Neural cell (in vitro differentiated cells): ENCODE measurements at regions not wholly inside any gene's neighbourhood (a gene's known extent, or its start where the extent isn't known, plus 50 kb on each side); places are given as distances from the start of the nearest gene placed in this dataset.

Experiments used
- H2AFZ ChIP-seq: fragments of 200-600, 300-800 bp; sonication (generic), shearing (Covaris generic); 2 replicates; pipeline ENCODE4 v1.6.0; 2014; ENCODE audit warnings: low read depth, mild to moderate bottlenecking, antibody characterized with exemption, low read length, moderate library complexity
- H3F3A ChIP-seq: fragments of 200-600 bp; shearing (Covaris generic); 2 replicates; pipeline ENCODE4 v1.6.1; 2016; ENCODE audit warnings: mild to moderate bottlenecking, moderate library complexity, mixed read lengths, antibody characterized with exemption, low read length; ENCODE audit not compliant: insufficient read depth, poor library complexity, severe bottlenecking
- H3K27ac ChIP-seq: fragments of 200-600, 300-800 bp; sonication (generic), shearing (Covaris generic); 2 replicates; pipeline ENCODE4 v1.5.1; 2014; ENCODE audit warnings: mild to moderate bottlenecking, low read length, moderate library complexity
- H3K27me3 ChIP-seq: fragments of 300-800, 200-600 bp; sonication (generic), shearing (Covaris generic); 2 replicates; pipeline ENCODE4 v1.6.0; 2014; ENCODE audit warnings: mild to moderate bottlenecking, low read depth, low read length, moderate library complexity; ENCODE audit not compliant: insufficient read depth
- H3K36me3 ChIP-seq: fragments of 300-800, 200-600 bp; sonication (generic), shearing (Covaris generic); 2 replicates; pipeline ENCODE4 v1.5.1; 2014; ENCODE audit warnings: mild to moderate bottlenecking, antibody characterized with exemption, low read length, moderate library complexity; ENCODE audit not compliant: insufficient read depth
- H3K4me2 ChIP-seq: fragments of 300-800, 200-600 bp; sonication (generic), shearing (Covaris generic); 2 replicates; pipeline ENCODE4 v1.6.0; 2014; ENCODE audit warnings: mild to moderate bottlenecking, low read length
- H3K4me3 ChIP-seq: fragments of 300-800, 200-600 bp; sonication (generic), shearing (Covaris generic); 2 replicates; pipeline ENCODE4 v1.5.1; 2014; ENCODE audit warnings: mild to moderate bottlenecking, low read length, moderate library complexity
- H3K79me2 ChIP-seq: fragments of 200-600 bp; shearing (Covaris generic); replicated peaks from 2 replicates; pipeline ENCODE4 v1.6.0; 2014; ENCODE audit warnings: mild to moderate bottlenecking, low read length, moderate library complexity; ENCODE audit not compliant: insufficient read depth
- H3K9ac ChIP-seq: fragments of 300-800, 200-600 bp; sonication (generic), shearing (Covaris generic); 2 replicates; pipeline ENCODE4 v1.6.1; 2016; ENCODE audit warnings: mild to moderate bottlenecking, low read length, mixed read lengths
- H3K9me2 ChIP-seq: fragments of 200-600 bp; shearing (Covaris generic); 2 replicates; pipeline ENCODE4 v1.6.1; 2016; ENCODE audit warnings: mild to moderate bottlenecking, low read length, mixed read lengths; ENCODE audit not compliant: insufficient read depth
- H3K9me3 ChIP-seq: fragments of 200-600, 300-800 bp; sonication (generic), shearing (Covaris generic); 2 replicates; pipeline ENCODE4 v1.6.1; 2016; ENCODE audit warnings: mild to moderate bottlenecking, mixed run types, low read length, moderate library complexity, mixed read lengths
- H4K20me1 ChIP-seq: fragments of 200-600 bp; shearing (Covaris generic); 2 replicates; pipeline ENCODE4 v1.6.1; 2016; ENCODE audit warnings: mild to moderate bottlenecking, mixed run types; ENCODE audit not compliant: insufficient read depth
- EP300 ChIP-seq: fragments of 450-650 bp; conservative IDR thresholded peaks from 2 replicates; pipeline ENCODE4 v1.6.1; 2014; ENCODE audit warnings: antibody characterized with exemption, mild to moderate bottlenecking, moderate library complexity; ENCODE audit not compliant: poor library complexity, severe bottlenecking
- EZH2 ChIP-seq: fragments of 200-600, 300-800 bp; shearing (Covaris generic), sonication (generic); IDR thresholded peaks from 2 replicates; pipeline ENCODE4 v1.6.1; 2014; ENCODE audit warnings: antibody characterized with exemption, low read length, borderline replicate concordance, mild to moderate bottlenecking; ENCODE audit not compliant: insufficient read depth, poor library complexity, severe bottlenecking
- MXI1 ChIP-seq: fragments of 450-650 bp; conservative IDR thresholded peaks from 2 replicates; pipeline ENCODE4 v1.6.1; 2014; ENCODE audit warnings: antibody characterized with exemption, mild to moderate bottlenecking; ENCODE audit not compliant: poor library complexity, severe bottlenecking
- POLR2AphosphoS5 ChIP-seq: IDR thresholded peaks from 2 replicates; pipeline ENCODE4 v1.6.1; 2012
- RAD21 ChIP-seq: fragments of 450-650 bp; conservative IDR thresholded peaks from 2 replicates; pipeline ENCODE4 v1.6.1; 2014; ENCODE audit warnings: antibody characterized with exemption, mild to moderate bottlenecking, moderate library complexity
- SMC3 ChIP-seq: fragments of 450-650 bp; conservative IDR thresholded peaks from 2 replicates; pipeline ENCODE4 v1.6.1; 2014; ENCODE audit warnings: antibody characterized with exemption, mild to moderate bottlenecking, moderate library complexity; ENCODE audit not compliant: poor library complexity
- TAF1 ChIP-seq: IDR thresholded peaks from 2 replicates; pipeline ENCODE4 v1.6.1; 2012; ENCODE audit warnings: low read depth
- TF ChIP-seq, protein P1 (sequence below): IDR thresholded peaks from 2 replicates; pipeline ENCODE4 v1.6.1; 2012; ENCODE audit warnings: borderline replicate concordance
- TF ChIP-seq, protein P2 (sequence below): fragments of 450-650 bp; IDR thresholded peaks from 2 replicates; pipeline ENCODE4 v1.5.1; 2014; ENCODE audit warnings: antibody characterized with exemption, mild to moderate bottlenecking, moderate library complexity; ENCODE audit not compliant: poor library complexity, severe bottlenecking

DNA sequence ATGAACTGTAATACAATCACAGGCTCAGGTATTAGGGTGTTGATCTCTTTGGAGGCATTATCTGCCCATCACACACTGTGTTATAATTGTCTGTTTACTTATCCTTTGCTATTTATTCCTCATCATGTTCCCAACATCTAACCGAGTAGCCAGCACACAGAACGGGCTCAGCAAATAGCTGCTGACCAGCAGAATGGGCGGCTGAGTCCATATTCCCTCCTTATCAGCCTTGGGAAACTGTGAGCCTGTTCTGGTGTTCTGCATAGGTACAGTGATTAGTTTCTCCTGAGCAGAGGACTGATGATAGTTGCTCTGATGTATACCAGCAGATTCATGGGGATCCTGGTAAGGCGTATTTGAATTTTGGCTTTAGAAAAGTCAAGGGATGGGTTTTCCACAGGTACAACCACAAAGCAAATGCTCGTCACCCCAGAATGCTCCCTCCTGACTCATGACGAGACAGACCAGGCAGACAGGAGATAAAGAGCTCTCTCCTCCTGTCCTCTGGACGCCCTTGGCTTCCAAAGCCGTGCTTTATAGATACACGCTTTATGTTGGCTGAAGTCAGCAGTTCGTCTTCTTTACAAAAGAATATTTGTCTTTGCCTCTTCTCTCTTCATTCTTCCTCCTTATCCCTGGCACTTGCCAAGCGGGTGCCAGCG lies 166.7 kb downstream of the TTLL2 start:
- H4K20me1 ChIP-seq: no peaks in the 10 kb centered on the region
- no peak overlapping the region for H3K27ac ChIP-seq
- no peak overlapping the region for H3K4me3 ChIP-seq
- no peaks in the 10 kb centered on the region for H3K9me2 ChIP-seq
- H3K9me3 ChIP-seq: no peaks in the 10 kb centered on the region
- H3K27me3 ChIP-seq: no peaks in the 10 kb centered on the region
- TF ChIP-seq TAF1: no peak
- TF ChIP-seq EP300: no peak
- TF ChIP-seq, protein P1, sequence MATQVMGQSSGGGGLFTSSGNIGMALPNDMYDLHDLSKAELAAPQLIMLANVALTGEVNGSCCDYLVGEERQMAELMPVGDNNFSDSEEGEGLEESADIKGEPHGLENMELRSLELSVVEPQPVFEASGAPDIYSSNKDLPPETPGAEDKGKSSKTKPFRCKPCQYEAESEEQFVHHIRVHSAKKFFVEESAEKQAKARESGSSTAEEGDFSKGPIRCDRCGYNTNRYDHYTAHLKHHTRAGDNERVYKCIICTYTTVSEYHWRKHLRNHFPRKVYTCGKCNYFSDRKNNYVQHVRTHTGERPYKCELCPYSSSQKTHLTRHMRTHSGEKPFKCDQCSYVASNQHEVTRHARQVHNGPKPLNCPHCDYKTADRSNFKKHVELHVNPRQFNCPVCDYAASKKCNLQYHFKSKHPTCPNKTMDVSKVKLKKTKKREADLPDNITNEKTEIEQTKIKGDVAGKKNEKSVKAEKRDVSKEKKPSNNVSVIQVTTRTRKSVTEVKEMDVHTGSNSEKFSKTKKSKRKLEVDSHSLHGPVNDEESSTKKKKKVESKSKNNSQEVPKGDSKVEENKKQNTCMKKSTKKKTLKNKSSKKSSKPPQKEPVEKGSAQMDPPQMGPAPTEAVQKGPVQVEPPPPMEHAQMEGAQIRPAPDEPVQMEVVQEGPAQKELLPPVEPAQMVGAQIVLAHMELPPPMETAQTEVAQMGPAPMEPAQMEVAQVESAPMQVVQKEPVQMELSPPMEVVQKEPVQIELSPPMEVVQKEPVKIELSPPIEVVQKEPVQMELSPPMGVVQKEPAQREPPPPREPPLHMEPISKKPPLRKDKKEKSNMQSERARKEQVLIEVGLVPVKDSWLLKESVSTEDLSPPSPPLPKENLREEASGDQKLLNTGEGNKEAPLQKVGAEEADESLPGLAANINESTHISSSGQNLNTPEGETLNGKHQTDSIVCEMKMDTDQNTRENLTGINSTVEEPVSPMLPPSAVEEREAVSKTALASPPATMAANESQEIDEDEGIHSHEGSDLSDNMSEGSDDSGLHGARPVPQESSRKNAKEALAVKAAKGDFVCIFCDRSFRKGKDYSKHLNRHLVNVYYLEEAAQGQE: no peak
- TF ChIP-seq POLR2AphosphoS5: no peak
- TF ChIP-seq SMC3: no peak
- no peak for TF ChIP-seq MXI1
- TF ChIP-seq, protein P2, sequence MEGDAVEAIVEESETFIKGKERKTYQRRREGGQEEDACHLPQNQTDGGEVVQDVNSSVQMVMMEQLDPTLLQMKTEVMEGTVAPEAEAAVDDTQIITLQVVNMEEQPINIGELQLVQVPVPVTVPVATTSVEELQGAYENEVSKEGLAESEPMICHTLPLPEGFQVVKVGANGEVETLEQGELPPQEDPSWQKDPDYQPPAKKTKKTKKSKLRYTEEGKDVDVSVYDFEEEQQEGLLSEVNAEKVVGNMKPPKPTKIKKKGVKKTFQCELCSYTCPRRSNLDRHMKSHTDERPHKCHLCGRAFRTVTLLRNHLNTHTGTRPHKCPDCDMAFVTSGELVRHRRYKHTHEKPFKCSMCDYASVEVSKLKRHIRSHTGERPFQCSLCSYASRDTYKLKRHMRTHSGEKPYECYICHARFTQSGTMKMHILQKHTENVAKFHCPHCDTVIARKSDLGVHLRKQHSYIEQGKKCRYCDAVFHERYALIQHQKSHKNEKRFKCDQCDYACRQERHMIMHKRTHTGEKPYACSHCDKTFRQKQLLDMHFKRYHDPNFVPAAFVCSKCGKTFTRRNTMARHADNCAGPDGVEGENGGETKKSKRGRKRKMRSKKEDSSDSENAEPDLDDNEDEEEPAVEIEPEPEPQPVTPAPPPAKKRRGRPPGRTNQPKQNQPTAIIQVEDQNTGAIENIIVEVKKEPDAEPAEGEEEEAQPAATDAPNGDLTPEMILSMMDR: no peak
- TF ChIP-seq RAD21: no peak
- no peak for TF ChIP-seq EZH2
- no peak overlapping the region for H2AFZ ChIP-seq
- H3K9ac ChIP-seq: no peak overlapping the region
- H3K4me2 ChIP-seq: no peak overlapping the region
- H3F3A ChIP-seq: no peaks in the 10 kb centered on the region
- H3K36me3 ChIP-seq: no peaks in the 10 kb centered on the region
- no peaks in the 10 kb centered on the region for H3K79me2 ChIP-seq

DNA sequence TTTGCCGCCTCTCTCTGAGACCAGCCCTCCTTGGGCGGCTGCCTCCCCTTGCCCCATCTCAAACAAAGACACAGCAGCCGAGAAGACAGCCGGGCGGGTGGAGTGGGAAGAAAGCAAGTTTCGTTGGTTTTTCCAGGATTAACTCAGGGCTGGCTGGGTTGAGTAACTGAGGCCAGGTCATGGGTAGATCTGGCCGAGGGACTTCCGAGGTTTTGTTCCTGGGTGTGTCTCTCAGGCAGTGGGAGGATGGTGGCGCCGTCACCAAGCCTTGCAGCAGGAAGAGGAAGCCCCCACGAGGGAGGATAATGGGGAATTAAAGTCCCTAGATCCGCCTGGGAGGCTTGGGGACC lies 167.2 kb downstream of the TTLL2 start:
- Histone ChIP-seq H2AFZ (no peak overlapping the region), H3K4me3 (no peak overlapping the region), H4K20me1 (no peaks in the 10 kb centered on the region), H3K4me2 (no peak overlapping the region), H3K9ac (no peak overlapping the region), H3K27ac (no peak overlapping the region), H3K36me3 (no peaks in the 10 kb centered on the region), H3K9me3 (no peaks in the 10 kb centered on the region), H3F3A (no peaks in the 10 kb centered on the region), H3K9me2 (no peaks in the 10 kb centered on the region), H3K79me2 (no peaks in the 10 kb centered on the region), H3K27me3 (no peaks in the 10 kb centered on the region)
- TF ChIP-seq, protein P2: no peak
- TF ChIP-seq, protein P1: no peak
- TF ChIP-seq EZH2 (no peak), EP300 (no peak), POLR2AphosphoS5 (no peak), TAF1 (no peak), RAD21 (no peak), SMC3 (no peak), MXI1 (no peak)
